BE2C (cell line): ENCODE measurements at regions not wholly inside any gene's neighbourhood (a gene's known extent, or its start where the extent isn't known, plus 50 kb on each side); places are given as distances from the start of the nearest gene placed in this dataset.
"Not testable (repeated sequence)": the region's sequence is repeated elsewhere in the genome, so short reads cannot be mapped to it uniquely, and the experiment has no call there.

Source experiments
- DNase-seq: peaks from one replicate; pipeline ENCODE4 v3.0.0-alpha.2; 2020
- H3K27me3 ChIP-seq: fragments of 250-450 bp; sonication (Bioruptor Pico); 2 replicates; pipeline ENCODE4 v1.5.1; 2020; ENCODE audit warnings: mild to moderate bottlenecking
- H3K36me3 ChIP-seq: fragments of 250-450 bp; sonication (Bioruptor Pico); 2 replicates; pipeline ENCODE4 v1.5.1; 2020; ENCODE audit warnings: mild to moderate bottlenecking
- H3K4me1 ChIP-seq: fragments of 250-450 bp; sonication (Bioruptor Pico); 2 replicates; pipeline ENCODE4 v1.5.1; 2020
- H3K4me3 ChIP-seq: 2 replicates; pipeline ENCODE4 v1.5.1; 2011; ENCODE audit warnings: low read depth, low read length
- H3K9me3 ChIP-seq: fragments of 250-450 bp; sonication (Bioruptor Pico); 2 replicates; pipeline ENCODE4 v1.5.1; 2020
- CTCF ChIP-seq: IDR thresholded peaks from 2 replicates; pipeline ENCODE4 v1.5.1; 2012; ENCODE audit warnings: mild to moderate bottlenecking, low read depth, low read length

- no peak for TF ChIP-seq CTCF
- Histone ChIP-seq H3K36me3 (no peaks in the 10 kb centered on the region), H3K27me3 (no peaks in the 10 kb centered on the region), H3K4me3 (no peak overlapping the region), H3K4me1 (no peaks in the 10 kb centered on the region), H3K9me3 (no peaks in the 10 kb centered on the region)
- DNase-seq, result no peak
Measured at GRCh38 chr5:92283521-92283920, 900.4 kb upstream of the ARRDC3 start.

GRCh38 chr5:92271750-92272149, 888.6 kb upstream of the ARRDC3 start:
- not testable (repeated sequence) for H3K36me3 ChIP-seq, H3K9me3 ChIP-seq, DNase-seq, H3K4me1 ChIP-seq, H3K4me3 ChIP-seq, H3K27me3 ChIP-seq

- TF ChIP-seq CTCF, result no peak
- Histone ChIP-seq H3K9me3 (no peaks in the 10 kb centered on the region), H3K4me3 (no peak overlapping the region), H3K4me1 (no peaks in the 10 kb centered on the region), H3K27me3 (no peaks in the 10 kb centered on the region), H3K36me3 (no peaks in the 10 kb centered on the region)
- no peak for DNase-seq
Measured at GRCh38 chr5:92268343-92268742, 885.2 kb upstream of the ARRDC3 start.

GRCh38 chr5:92267830-92268229, 884.7 kb upstream of the ARRDC3 start:
- H3K4me1 ChIP-seq, result no peaks in the 10 kb centered on the region
- no peaks in the 10 kb centered on the region for H3K36me3 ChIP-seq
- H3K27me3 ChIP-seq, result no peaks in the 10 kb centered on the region
- H3K4me3 ChIP-seq, result no peak overlapping the region
- H3K9me3 ChIP-seq, result no peaks in the 10 kb centered on the region
- no peak for DNase-seq
- TF ChIP-seq CTCF, result no peak

- DNase-seq, result no peak
Measured at GRCh38 chr5:92265804-92266203, 882.7 kb upstream of the ARRDC3 start.

GRCh38 chr5:92255605-92256004, 872.5 kb upstream of the ARRDC3 start:
- H3K27me3 ChIP-seq, H3K36me3 ChIP-seq, DNase-seq, H3K4me3 ChIP-seq, H3K9me3 ChIP-seq, H3K4me1 ChIP-seq: not testable (repeated sequence)

More at GRCh38 chr5:92265804-92266203, 882.7 kb upstream of the ARRDC3 start:
- no peaks in the 10 kb centered on the region for H3K4me1 ChIP-seq
- no peaks in the 10 kb centered on the region for H3K9me3 ChIP-seq
- no peaks in the 10 kb centered on the region for H3K27me3 ChIP-seq
- H3K4me3 ChIP-seq, result no peak overlapping the region
- no peak for TF ChIP-seq CTCF
- H3K36me3 ChIP-seq, result no peaks in the 10 kb centered on the region

- peaks cover 2% of the 10 kb centered on the region; the same call in 1 of the 2 replicates for H3K9me3 ChIP-seq
- H3K4me3 ChIP-seq, result no peak overlapping the region
- no peak for DNase-seq
- peaks cover 9% of the 10 kb centered on the region for H3K36me3 ChIP-seq
- TF ChIP-seq CTCF, result no peak
- no peaks in the 10 kb centered on the region for H3K27me3 ChIP-seq
- H3K4me1 ChIP-seq, result no peaks in the 10 kb centered on the region
Measured at GRCh38 chr5:92248518-92248917, 865.4 kb upstream of the ARRDC3 start.
